ENCODE measurements at regions not wholly inside any gene's neighbourhood (a gene's known extent, or its start where the extent isn't known, plus 50 kb on each side); places are given as distances from the start of the nearest gene placed in this dataset.

DNA sequence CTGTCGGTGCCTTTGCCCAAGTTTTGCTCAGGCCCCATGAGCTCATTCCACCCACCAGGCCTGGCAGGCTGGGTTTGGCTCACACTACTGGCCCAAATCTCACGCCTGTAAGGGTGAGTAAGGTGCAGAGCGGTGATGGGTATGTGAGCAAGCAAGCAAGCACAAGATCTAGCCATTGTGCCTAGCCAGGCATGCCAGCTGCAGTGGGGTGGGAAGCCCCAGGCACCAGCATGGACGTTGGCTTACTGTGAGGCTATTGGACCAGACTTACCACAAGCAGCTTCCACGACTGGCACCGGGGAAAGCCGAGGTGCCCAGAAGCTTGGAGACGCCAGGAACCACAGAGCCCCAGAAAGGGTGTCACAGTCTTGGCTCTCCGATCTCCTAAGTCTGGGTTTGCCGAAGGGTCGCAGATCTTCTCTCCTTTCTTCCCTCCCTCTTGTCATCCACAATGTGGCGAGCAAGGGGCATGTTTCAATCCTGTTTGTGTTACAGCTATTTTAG, 2659.4 kb upstream of the PCDH20 start:
- TF ChIP-seq, protein P1, sequence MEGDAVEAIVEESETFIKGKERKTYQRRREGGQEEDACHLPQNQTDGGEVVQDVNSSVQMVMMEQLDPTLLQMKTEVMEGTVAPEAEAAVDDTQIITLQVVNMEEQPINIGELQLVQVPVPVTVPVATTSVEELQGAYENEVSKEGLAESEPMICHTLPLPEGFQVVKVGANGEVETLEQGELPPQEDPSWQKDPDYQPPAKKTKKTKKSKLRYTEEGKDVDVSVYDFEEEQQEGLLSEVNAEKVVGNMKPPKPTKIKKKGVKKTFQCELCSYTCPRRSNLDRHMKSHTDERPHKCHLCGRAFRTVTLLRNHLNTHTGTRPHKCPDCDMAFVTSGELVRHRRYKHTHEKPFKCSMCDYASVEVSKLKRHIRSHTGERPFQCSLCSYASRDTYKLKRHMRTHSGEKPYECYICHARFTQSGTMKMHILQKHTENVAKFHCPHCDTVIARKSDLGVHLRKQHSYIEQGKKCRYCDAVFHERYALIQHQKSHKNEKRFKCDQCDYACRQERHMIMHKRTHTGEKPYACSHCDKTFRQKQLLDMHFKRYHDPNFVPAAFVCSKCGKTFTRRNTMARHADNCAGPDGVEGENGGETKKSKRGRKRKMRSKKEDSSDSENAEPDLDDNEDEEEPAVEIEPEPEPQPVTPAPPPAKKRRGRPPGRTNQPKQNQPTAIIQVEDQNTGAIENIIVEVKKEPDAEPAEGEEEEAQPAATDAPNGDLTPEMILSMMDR (IDR thresholded peaks at IDR 0.05) = no peak
- TF ChIP-seq POLR2A (IDR thresholded peaks at IDR 0.05) = no peak
